ENCODE measurements at regions not wholly inside any gene's neighbourhood (a gene's known extent, or its start where the extent isn't known, plus 50 kb on each side); places are given as distances from the start of the nearest gene placed in this dataset.
"Not testable (repeated sequence)": the region's sequence is repeated elsewhere in the genome, so short reads cannot be mapped to it uniquely, and the experiment has no call there.

DNA sequence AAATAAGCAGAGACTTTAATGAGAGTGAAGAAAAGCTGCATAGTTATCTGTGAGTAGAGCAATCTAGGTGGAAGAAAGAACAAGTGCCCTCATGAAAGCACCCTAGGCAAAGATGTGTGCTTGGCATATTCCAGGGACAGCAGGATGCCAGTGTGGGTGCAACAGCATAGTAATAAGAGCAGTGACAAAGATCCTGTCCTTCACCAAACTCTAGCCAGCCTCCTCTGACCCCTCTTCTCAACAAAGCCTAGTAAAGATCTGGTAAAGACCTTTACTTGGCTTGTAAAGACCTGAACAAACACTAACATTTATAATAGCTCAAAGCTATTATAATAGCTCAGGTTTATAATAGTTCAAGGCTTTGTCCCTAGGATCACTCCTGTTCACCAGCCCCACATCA, 735.4 kb downstream of the PCDH7 start:
- Histone ChIP-seq H3K4me3 (ENCODE audit: low read length) (no peak overlapping the region), H3K9me3 (ENCODE audit: control insufficient read depth, low read length) (no peaks in the 10 kb centered on the region), H3K27me3 (replicated peaks; ENCODE audit: control insufficient read depth, insufficient read depth, low read length) (no peaks in the 10 kb centered on the region), H3K4me1 (ENCODE audit: control insufficient read depth, insufficient read depth, low read length) (peaks cover 11% of the 10 kb centered on the region), H3K36me3 (ENCODE audit: control insufficient read depth, insufficient read depth, low read length, severe bottlenecking) (no peaks in the 10 kb centered on the region), H3K9ac (ENCODE audit: low read length) (no peak overlapping the region)
- no peak for DNase-seq (ENCODE audit: low read depth)

- Histone ChIP-seq H3K4me1 (ENCODE audit: control insufficient read depth, insufficient read depth, low read length) (peaks cover 20% of the 10 kb centered on the region), H3K4me3 (ENCODE audit: low read length) (no peak overlapping the region), H3K9me3 (ENCODE audit: control insufficient read depth, low read length) (peaks cover 5% of the 10 kb centered on the region), H3K36me3 (ENCODE audit: control insufficient read depth, insufficient read depth, low read length, severe bottlenecking) (no peaks in the 10 kb centered on the region), H3K9ac (ENCODE audit: low read length) (no peak overlapping the region), H3K27me3 (replicated peaks; ENCODE audit: control insufficient read depth, insufficient read depth, low read length) (no peaks in the 10 kb centered on the region)
- DNase-seq (ENCODE audit: low read depth) = peak; percentile 83
Observed at GRCh38 chr4:31458813-31459212, 738.6 kb downstream of the PCDH7 start.

DNA sequence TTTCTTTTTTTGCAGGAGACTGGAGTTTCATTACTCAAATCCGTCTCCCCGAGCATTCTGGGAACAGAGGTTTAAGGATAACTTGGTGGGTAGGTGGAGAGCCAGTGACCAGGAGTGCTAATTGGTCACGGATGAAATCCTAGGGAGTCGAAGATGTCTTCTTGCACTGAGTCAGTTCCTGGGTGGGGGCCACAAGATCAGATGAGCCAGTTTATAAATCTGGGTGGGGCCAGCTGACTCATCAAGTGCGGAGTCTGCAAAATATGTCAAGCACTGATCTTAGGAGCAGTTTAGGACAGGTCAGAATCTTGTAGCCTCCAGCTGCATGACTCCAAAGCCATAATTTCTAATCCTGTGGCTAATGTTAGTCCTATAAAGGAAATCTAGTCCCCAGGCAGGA, 741.3 kb downstream of the PCDH7 start:
- Histone ChIP-seq H3K4me3 (ENCODE audit: low read length) (no peak overlapping the region), H3K36me3 (ENCODE audit: control insufficient read depth, insufficient read depth, low read length, severe bottlenecking) (no peaks in the 10 kb centered on the region), H3K9ac (ENCODE audit: low read length) (no peak overlapping the region), H3K27me3 (replicated peaks; ENCODE audit: control insufficient read depth, insufficient read depth, low read length) (no peaks in the 10 kb centered on the region), H3K9me3 (ENCODE audit: control insufficient read depth, low read length) (peaks cover 5% of the 10 kb centered on the region), H3K4me1 (ENCODE audit: control insufficient read depth, insufficient read depth, low read length) (peaks cover 20% of the 10 kb centered on the region)
- DNase-seq (ENCODE audit: low read depth) = peak; percentile 39

GRCh38 chr4:31467781-31468180, 747.6 kb downstream of the PCDH7 start:
- H3K27me3 ChIP-seq (replicated peaks; ENCODE audit: control insufficient read depth, insufficient read depth, low read length) = no peaks in the 10 kb centered on the region
- no peak overlapping the region for H3K4me3 ChIP-seq (ENCODE audit: low read length)
- H3K36me3 ChIP-seq (ENCODE audit: control insufficient read depth, insufficient read depth, low read length, severe bottlenecking) = no peaks in the 10 kb centered on the region
- DNase-seq (ENCODE audit: low read depth) = peak; percentile 24
- peaks cover 5% of the 10 kb centered on the region for H3K9me3 ChIP-seq (ENCODE audit: control insufficient read depth, low read length)
- no peak overlapping the region for H3K9ac ChIP-seq (ENCODE audit: low read length)
- no peaks in the 10 kb centered on the region for H3K4me1 ChIP-seq (ENCODE audit: control insufficient read depth, insufficient read depth, low read length)

GRCh38 chr4:31474221-31474620, 754.1 kb downstream of the PCDH7 start:
- Histone ChIP-seq H3K27me3 (replicated peaks; ENCODE audit: control insufficient read depth, insufficient read depth, low read length) (no peaks in the 10 kb centered on the region), H3K9ac (ENCODE audit: low read length) (no peak overlapping the region), H3K4me1 (ENCODE audit: control insufficient read depth, insufficient read depth, low read length) (no peaks in the 10 kb centered on the region), H3K9me3 (ENCODE audit: control insufficient read depth, low read length) (peaks cover 6% of the 10 kb centered on the region), H3K4me3 (ENCODE audit: low read length) (no peak overlapping the region), H3K36me3 (ENCODE audit: control insufficient read depth, insufficient read depth, low read length, severe bottlenecking) (no peaks in the 10 kb centered on the region)
- DNase-seq (ENCODE audit: low read depth) = no peak

DNA sequence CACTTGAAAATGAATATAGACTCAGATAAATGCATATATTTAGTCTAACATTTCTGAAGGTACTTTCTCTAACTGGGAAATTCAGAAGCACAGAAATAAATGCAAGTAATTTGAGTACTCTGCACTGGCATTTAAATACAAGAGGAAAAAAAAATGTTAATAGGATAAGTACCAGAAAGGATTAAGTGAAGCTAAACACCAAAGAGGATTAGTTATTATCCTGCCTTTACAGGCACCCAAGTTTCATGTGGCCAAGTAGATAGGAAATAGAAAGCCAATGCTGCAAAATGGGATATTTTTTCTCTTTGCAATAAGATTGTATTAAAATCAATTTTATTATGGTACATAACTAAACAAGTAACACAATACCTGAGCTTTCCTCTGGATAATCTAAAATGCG, 762.5 kb downstream of the PCDH7 start:
- no peak for DNase-seq (ENCODE audit: low read depth)
- no peaks in the 10 kb centered on the region for H3K4me1 ChIP-seq (ENCODE audit: control insufficient read depth, insufficient read depth, low read length)
- no peaks in the 10 kb centered on the region for H3K9me3 ChIP-seq (ENCODE audit: control insufficient read depth, low read length)
- H3K9ac ChIP-seq (ENCODE audit: low read length) = no peak overlapping the region
- no peak overlapping the region for H3K4me3 ChIP-seq (ENCODE audit: low read length)
- no peaks in the 10 kb centered on the region for H3K27me3 ChIP-seq (replicated peaks; ENCODE audit: control insufficient read depth, insufficient read depth, low read length)
- no peaks in the 10 kb centered on the region for H3K36me3 ChIP-seq (ENCODE audit: control insufficient read depth, insufficient read depth, low read length, severe bottlenecking)

GRCh38 chr4:31499216-31499615, 779.0 kb downstream of the PCDH7 start:
- not testable (repeated sequence) for DNase-seq (ENCODE audit: low read depth); H3K9me3 ChIP-seq (ENCODE audit: control insufficient read depth, low read length); H3K27me3 ChIP-seq (replicated peaks; ENCODE audit: control insufficient read depth, insufficient read depth, low read length); H3K36me3 ChIP-seq (ENCODE audit: control insufficient read depth, insufficient read depth, low read length, severe bottlenecking); H3K4me1 ChIP-seq (ENCODE audit: control insufficient read depth, insufficient read depth, low read length); H3K4me3 ChIP-seq (ENCODE audit: low read length); H3K9ac ChIP-seq (ENCODE audit: low read length)

DNA sequence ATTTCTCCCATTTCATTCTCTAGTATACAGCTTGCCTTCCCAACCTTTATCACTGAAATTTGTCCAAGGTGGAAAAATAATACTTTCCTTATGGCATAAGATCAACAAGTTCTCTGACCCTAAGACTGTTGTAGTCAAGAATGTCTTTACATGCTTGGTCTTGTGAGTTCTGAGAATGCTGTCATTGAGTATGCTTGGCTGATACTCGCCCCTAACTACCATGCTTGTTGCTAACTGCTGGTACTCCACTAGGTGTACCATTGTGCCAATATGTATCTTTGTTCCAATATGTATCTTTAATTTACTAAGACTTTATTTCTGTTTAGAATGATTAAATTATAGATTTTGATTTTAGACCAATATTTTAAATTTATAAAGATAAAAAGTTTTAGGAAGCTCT, 796.4 kb downstream of the PCDH7 start:
- Histone ChIP-seq H3K4me1 (ENCODE audit: control insufficient read depth, insufficient read depth, low read length) (peaks cover 4% of the 10 kb centered on the region), H3K9me3 (ENCODE audit: control insufficient read depth, low read length) (no peaks in the 10 kb centered on the region), H3K9ac (ENCODE audit: low read length) (no peak overlapping the region), H3K4me3 (ENCODE audit: low read length) (no peak overlapping the region), H3K27me3 (replicated peaks; ENCODE audit: control insufficient read depth, insufficient read depth, low read length) (no peaks in the 10 kb centered on the region), H3K36me3 (ENCODE audit: control insufficient read depth, insufficient read depth, low read length, severe bottlenecking) (no peaks in the 10 kb centered on the region)
- no peak for DNase-seq (ENCODE audit: low read depth)

GRCh38 chr4:31518796-31519250, 798.7 kb downstream of the PCDH7 start:
- peaks cover 3% of the 10 kb centered on the region for H3K9me3 ChIP-seq (ENCODE audit: control insufficient read depth, low read length)
- H3K9ac ChIP-seq (ENCODE audit: low read length) = no peak overlapping the region
- H3K4me1 ChIP-seq (ENCODE audit: control insufficient read depth, insufficient read depth, low read length) = peaks cover 4% of the 10 kb centered on the region
- peak; percentile 91 for DNase-seq (ENCODE audit: low read depth)
- H3K36me3 ChIP-seq (ENCODE audit: control insufficient read depth, insufficient read depth, low read length, severe bottlenecking) = no peaks in the 10 kb centered on the region
- no peaks in the 10 kb centered on the region for H3K27me3 ChIP-seq (replicated peaks; ENCODE audit: control insufficient read depth, insufficient read depth, low read length)
- H3K4me3 ChIP-seq (ENCODE audit: low read length) = no peak overlapping the region

- H3K9ac ChIP-seq (ENCODE audit: low read length) = no peak overlapping the region
- H3K9me3 ChIP-seq (ENCODE audit: control insufficient read depth, low read length) = peaks cover 10% of the 10 kb centered on the region
- DNase-seq (ENCODE audit: low read depth) = no peak
- H3K36me3 ChIP-seq (ENCODE audit: control insufficient read depth, insufficient read depth, low read length, severe bottlenecking) = no peaks in the 10 kb centered on the region
- no peaks in the 10 kb centered on the region for H3K4me1 ChIP-seq (ENCODE audit: control insufficient read depth, insufficient read depth, low read length)
- no peaks in the 10 kb centered on the region for H3K27me3 ChIP-seq (replicated peaks; ENCODE audit: control insufficient read depth, insufficient read depth, low read length)
- no peak overlapping the region for H3K4me3 ChIP-seq (ENCODE audit: low read length)
Observed at GRCh38 chr4:31530555-31530954, 810.4 kb downstream of the PCDH7 start.

- no peak overlapping the region for H3K9ac ChIP-seq (ENCODE audit: low read length)
- no peak for DNase-seq (ENCODE audit: low read depth)
- no peaks in the 10 kb centered on the region for H3K27me3 ChIP-seq (replicated peaks; ENCODE audit: control insufficient read depth, insufficient read depth, low read length)
- H3K9me3 ChIP-seq (ENCODE audit: control insufficient read depth, low read length) = no peaks in the 10 kb centered on the region
- no peak overlapping the region for H3K4me3 ChIP-seq (ENCODE audit: low read length)
- H3K36me3 ChIP-seq (ENCODE audit: control insufficient read depth, insufficient read depth, low read length, severe bottlenecking) = no peaks in the 10 kb centered on the region
- H3K4me1 ChIP-seq (ENCODE audit: control insufficient read depth, insufficient read depth, low read length) = no peaks in the 10 kb centered on the region
Observed at GRCh38 chr4:31538877-31539276, 818.7 kb downstream of the PCDH7 start.

DNA sequence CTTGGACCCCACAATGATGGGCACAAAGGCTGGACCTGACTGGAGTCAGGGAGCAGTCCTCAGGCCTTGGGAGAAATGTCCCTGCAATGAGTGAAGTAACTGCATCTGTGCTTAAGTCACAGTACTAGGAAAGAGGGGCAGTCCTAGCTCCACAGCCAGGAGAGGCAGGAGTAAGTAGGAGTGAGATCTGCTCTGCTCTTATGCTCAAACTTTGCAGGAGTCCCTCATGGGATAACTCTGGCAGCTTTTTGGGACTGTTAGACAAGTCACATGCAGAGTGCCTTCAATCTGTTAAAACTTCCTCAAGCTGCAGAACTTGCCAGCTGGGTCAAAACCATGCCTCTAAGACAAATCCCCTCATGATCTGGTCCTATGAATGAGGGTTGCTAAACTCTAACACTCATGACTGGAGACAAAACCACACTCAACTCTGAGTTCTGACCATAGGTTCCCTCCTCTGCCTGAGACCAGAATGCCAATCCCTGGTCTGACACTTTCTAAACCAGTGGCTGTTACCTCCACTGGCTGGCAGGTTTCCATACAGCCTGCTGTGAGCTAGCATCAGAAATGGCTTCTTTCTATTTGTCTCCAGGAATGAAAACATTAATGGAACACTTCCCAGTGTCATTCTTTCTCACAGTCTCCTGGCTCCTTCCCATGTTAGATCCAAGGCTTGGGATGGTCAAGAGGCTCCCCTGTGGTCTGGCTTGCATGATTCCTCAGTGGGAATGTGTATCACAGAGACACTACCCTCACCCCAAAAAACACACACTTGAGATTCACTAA, 819.3 kb downstream of the PCDH7 start:
- no peak overlapping the region for H3K4me3 ChIP-seq (ENCODE audit: low read length)
- no peaks in the 10 kb centered on the region for H3K36me3 ChIP-seq (ENCODE audit: control insufficient read depth, insufficient read depth, low read length, severe bottlenecking)
- no peaks in the 10 kb centered on the region for H3K9me3 ChIP-seq (ENCODE audit: control insufficient read depth, low read length)
- no peak overlapping the region for H3K9ac ChIP-seq (ENCODE audit: low read length)
- no peaks in the 10 kb centered on the region for H3K4me1 ChIP-seq (ENCODE audit: control insufficient read depth, insufficient read depth, low read length)
- no peak for DNase-seq (ENCODE audit: low read depth)
- no peaks in the 10 kb centered on the region for H3K27me3 ChIP-seq (replicated peaks; ENCODE audit: control insufficient read depth, insufficient read depth, low read length)

All from adipocyte (in vitro differentiated cells).